Lung (tissue), 11 donors: ENCODE measurements at regions not wholly inside any gene's neighbourhood (a gene's known extent, or its start where the extent isn't known, plus 50 kb on each side); places are given as distances from the start of the nearest gene placed in this dataset.
A peak's percentile ranks its signal among the peaks of the same experiment; 100 is the strongest.

ENCODE experiments used
- ATAC-seq: fragments of 200-7000 bp; cut with Tn5 transposase; one replicate; pipeline ENCODE4 v1.9.1; 2020; ENCODE audit warnings: moderate number of reproducible peaks; ENCODE audit not compliant: insufficient read depth, low FRiP score
- DNase-seq, 3 donors: peaks; one replicate each; pipeline ENCODE4 v3.0.0-alpha.2; 2013 to 2017
- H3K27ac ChIP-seq, 2 donors: one replicate each; pipeline ENCODE4 v1.5.1; 2013; ENCODE audit warnings: mild to moderate bottlenecking in 2 of 2, moderate library complexity in 2 of 2, control low read depth in 1 of 2, inconsistent platforms in 1 of 2, low read depth in 1 of 2, low read length in 1 of 2
- H3K27me3 ChIP-seq, 3 donors: one replicate each; pipeline ENCODE4 v1.5.1; 2013; ENCODE audit warnings: low read length in 2 of 3; ENCODE audit not compliant: control insufficient read depth in 3 of 3, insufficient read depth in 3 of 3
- H3K36me3 ChIP-seq, 4 donors: one replicate each; pipeline ENCODE4 v1.5.1; 2013; ENCODE audit warnings: low read length in 4 of 4, mild to moderate bottlenecking in 1 of 4, moderate library complexity in 1 of 4; ENCODE audit not compliant: control insufficient read depth in 4 of 4, insufficient read depth in 4 of 4
- H3K4me1 ChIP-seq, 5 donors: one replicate each; pipeline ENCODE4 v1.5.1; 2013; ENCODE audit warnings: low read length in 5 of 5, mild to moderate bottlenecking in 2 of 5, moderate library complexity in 1 of 5; ENCODE audit not compliant: control insufficient read depth in 5 of 5, insufficient read depth in 5 of 5
- H3K4me3 ChIP-seq: one replicate; pipeline ENCODE4 v1.5.1; 2013; ENCODE audit warnings: mild to moderate bottlenecking, control low read depth, moderate library complexity
- H3K9ac ChIP-seq, 2 donors: one replicate each; pipeline ENCODE4 v1.5.1; 2013; ENCODE audit warnings: low read length in 2 of 2, control low read depth in 1 of 2; ENCODE audit not compliant: insufficient read depth in 1 of 2
- H3K9me3 ChIP-seq, 4 donors: one replicate each; pipeline ENCODE4 v1.5.1; 2013; ENCODE audit warnings: low read length in 3 of 4, mild to moderate bottlenecking in 1 of 4, moderate library complexity in 1 of 4; ENCODE audit not compliant: control insufficient read depth in 4 of 4, insufficient read depth in 3 of 4
- CTCF ChIP-seq: IDR thresholded peaks from 2 replicates; pipeline ENCODE4 v1.5.1; 2012; ENCODE audit warnings: mild to moderate bottlenecking; ENCODE audit errors: control extremely low read depth, extremely low read depth
- WGBS, 2 donors: extraction: QIAGEN DNeasy Blood & Tissue Kit; methylation state at CpG; one replicate each; pipeline ENCODE4 v1.1.7; 2013; 5-methylcytosine and 5-hydroxymethylcytosine counted together
- donor health status: control.
- donor health status: control.
- donor health status: Bipolar disorder and iron deficiency.
- donor health status: healthy.
- donor health status: DM: yes; HTN: yes; CAD: no.

GRCh38 chr11:66789097-66789890 is 53.9 kb upstream of the RCE1 start:
- 83 to 86% methylated on average over 2 of the region's 2 CpGs for WGBS, 2 donors
- no peak for ATAC-seq
- DNase-seq, result no peak

DNA sequence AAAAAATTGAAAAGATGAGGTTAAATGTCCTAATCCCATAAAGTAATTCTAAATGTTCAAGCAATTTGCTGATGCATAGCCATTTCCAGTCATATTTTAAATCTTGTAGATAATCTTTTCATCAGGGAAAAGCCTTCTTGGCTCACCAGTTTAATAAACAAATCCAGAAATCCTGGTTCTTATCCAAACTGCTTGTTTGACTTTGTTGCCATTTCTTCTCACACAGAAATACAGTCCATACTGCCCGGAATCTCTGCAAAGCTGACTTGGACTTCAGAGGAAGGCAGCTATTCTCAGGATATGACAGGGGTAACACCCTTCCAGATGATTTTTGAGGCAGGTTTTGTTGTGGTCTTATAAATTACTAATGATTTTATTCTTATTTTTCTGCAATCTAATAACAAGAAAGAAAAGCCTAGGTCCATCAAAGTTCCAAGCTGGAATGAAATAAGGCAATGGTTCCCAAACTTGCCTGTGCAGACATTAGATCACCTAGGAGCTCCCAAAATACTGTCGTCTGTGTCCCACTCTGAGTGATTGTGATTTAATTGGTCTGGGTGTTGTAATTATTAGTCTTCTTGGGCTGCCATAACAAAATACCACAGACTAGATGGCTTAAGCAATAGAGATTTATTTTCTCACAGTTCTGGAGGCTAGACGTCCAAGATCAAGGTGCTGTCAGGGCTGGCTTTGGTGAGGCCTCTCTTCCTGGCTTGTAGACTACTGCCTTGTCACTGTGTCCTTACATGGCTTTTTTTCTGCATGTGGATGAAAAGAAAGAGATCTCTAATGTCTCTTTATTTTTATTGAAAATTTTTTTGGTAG is 55.1 kb upstream of the RCE1 start:
- no peaks in the 10 kb centered on the region for H3K9me3 ChIP-seq
- peak in 2 of 3 donors; percentile 81 to 90 for DNase-seq
- no peak for TF ChIP-seq CTCF
- H3K4me3 ChIP-seq, result no peak overlapping the region
- no peaks in the 10 kb centered on the region for H3K27me3 ChIP-seq
- no peak overlapping the region for H3K27ac ChIP-seq
- H3K9ac ChIP-seq, result no peak overlapping the region
- peaks cover 0 to 19% (median 0%) of the 10 kb centered on the region in 5 donors for H3K4me1 ChIP-seq
- WGBS, 2 donors, result 74 to 87% methylated on average over 3 of the region's 3 CpGs
- ATAC-seq, result no peak
- no peaks in the 10 kb centered on the region for H3K36me3 ChIP-seq

More at GRCh38 chr11:66789097-66789890, 53.9 kb upstream of the RCE1 start:
- Histone ChIP-seq H3K9me3 (no peaks in the 10 kb centered on the region), H3K4me3 (no peak overlapping the region), H3K27me3 (no peaks in the 10 kb centered on the region), H3K27ac (no peak overlapping the region), H3K9ac (no peak overlapping the region), H3K36me3 (no peaks in the 10 kb centered on the region), H3K4me1 (peaks cover 0 to 19% (median 0%) of the 10 kb centered on the region in 5 donors)
- TF ChIP-seq CTCF, result no peak

- H3K36me3 ChIP-seq, result peaks cover 0 to 1% (median 0%) of the 10 kb centered on the region in 4 donors
- WGBS, 2 donors, result 77 to 88% methylated on average over 1 of the region's 1 CpG
- H3K27me3 ChIP-seq, result no peaks in the 10 kb centered on the region
- H3K9me3 ChIP-seq, result no peaks in the 10 kb centered on the region
- TF ChIP-seq CTCF, result no peak
- DNase-seq (no peak), ATAC-seq (no peak)
- H3K27ac ChIP-seq, result no peak overlapping the region
- H3K4me3 ChIP-seq, result no peak overlapping the region
- H3K9ac ChIP-seq, result no peak overlapping the region
- H3K4me1 ChIP-seq, result peaks cover 0 to 19% (median 0%) of the 10 kb centered on the region in 5 donors
Measured at GRCh38 chr11:66784575-66784974, 55.6 kb upstream of the SPTBN2 start.
